ENCODE measurements at regions not wholly inside any gene's neighbourhood (a gene's known extent, or its start where the extent isn't known, plus 50 kb on each side); places are given as distances from the start of the nearest gene placed in this dataset.

DNA sequence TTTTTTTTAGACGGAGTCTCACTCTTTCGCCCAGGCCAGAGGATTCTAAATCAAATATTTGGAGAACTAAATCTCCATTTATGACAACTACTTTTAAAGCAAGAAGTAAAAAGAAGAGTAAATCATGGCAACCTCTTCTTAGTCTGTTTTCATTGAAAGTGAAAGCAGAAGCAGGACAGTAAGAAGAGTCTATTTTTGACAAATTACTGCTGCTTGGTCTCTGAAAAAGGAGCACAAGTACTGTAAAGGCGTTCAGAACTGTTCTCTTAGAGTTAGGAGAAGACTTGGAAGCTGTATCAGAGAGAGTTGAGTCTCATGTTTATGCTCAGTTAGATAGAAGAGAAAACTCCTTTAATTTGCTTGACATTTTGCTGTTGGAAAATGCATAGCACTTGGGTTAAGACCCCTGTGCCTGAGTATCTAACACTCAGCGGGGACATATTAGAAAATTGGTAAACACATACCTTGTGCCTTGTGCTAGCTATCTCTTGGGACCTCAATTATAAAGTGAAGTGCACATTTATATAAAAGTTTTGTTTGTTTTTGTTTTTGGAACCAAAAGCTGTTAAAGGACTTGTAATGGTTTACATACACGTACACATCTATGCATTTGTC lies 433.0 kb downstream of the ANKRD7 start:
- TF ChIP-seq POLR2A (IDR thresholded peaks at IDR 0.05) (no peak), EP300 (IDR thresholded peaks at IDR 0.05) (no peak)
- 66 to 68% methylated on average over 5 of the region's 5 CpGs for WGBS, 2 donors

GRCh38 chr7:118662266-118662665 lies 437.8 kb downstream of the ANKRD7 start:
- WGBS, 2 donors: 70 to 78% methylated on average over 2 of the region's 2 CpGs
- DNase-seq (ENCODE audit: low spot score in 2 of 2): no peak
- Histone ChIP-seq H3K9me3 (no peaks in the 10 kb centered on the region), H3K4me3 (no peak overlapping the region), H3K36me3 (no peaks in the 10 kb centered on the region), H3K27me3 (no peaks in the 10 kb centered on the region), H3K4me1 (no peaks in the 10 kb centered on the region), H3K27ac (no peak overlapping the region)
- TF ChIP-seq, protein P1, sequence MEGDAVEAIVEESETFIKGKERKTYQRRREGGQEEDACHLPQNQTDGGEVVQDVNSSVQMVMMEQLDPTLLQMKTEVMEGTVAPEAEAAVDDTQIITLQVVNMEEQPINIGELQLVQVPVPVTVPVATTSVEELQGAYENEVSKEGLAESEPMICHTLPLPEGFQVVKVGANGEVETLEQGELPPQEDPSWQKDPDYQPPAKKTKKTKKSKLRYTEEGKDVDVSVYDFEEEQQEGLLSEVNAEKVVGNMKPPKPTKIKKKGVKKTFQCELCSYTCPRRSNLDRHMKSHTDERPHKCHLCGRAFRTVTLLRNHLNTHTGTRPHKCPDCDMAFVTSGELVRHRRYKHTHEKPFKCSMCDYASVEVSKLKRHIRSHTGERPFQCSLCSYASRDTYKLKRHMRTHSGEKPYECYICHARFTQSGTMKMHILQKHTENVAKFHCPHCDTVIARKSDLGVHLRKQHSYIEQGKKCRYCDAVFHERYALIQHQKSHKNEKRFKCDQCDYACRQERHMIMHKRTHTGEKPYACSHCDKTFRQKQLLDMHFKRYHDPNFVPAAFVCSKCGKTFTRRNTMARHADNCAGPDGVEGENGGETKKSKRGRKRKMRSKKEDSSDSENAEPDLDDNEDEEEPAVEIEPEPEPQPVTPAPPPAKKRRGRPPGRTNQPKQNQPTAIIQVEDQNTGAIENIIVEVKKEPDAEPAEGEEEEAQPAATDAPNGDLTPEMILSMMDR (IDR thresholded peaks at IDR 0.05): no peak
- TF ChIP-seq POLR2A (IDR thresholded peaks at IDR 0.05): no peak
- TF ChIP-seq EP300 (IDR thresholded peaks at IDR 0.05): no peak

More for the DNA sequence above, 433.0 kb downstream of the ANKRD7 start:
- Histone ChIP-seq H3K36me3 (no peaks in the 10 kb centered on the region), H3K9me3 (no peaks in the 10 kb centered on the region), H3K4me1 (no peaks in the 10 kb centered on the region), H3K4me3 (no peak overlapping the region), H3K27me3 (no peaks in the 10 kb centered on the region), H3K27ac (no peak overlapping the region)
- DNase-seq (ENCODE audit: low spot score in 2 of 2): no peak

- H3K4me1 ChIP-seq: no peaks in the 10 kb centered on the region
Observed at GRCh38 chr7:118664498-118664897, 440.0 kb downstream of the ANKRD7 start.

GRCh38 chr7:118671149-118671548 lies 446.6 kb downstream of the ANKRD7 start:
- Histone ChIP-seq H3K36me3 (no peaks in the 10 kb centered on the region), H3K27ac (no peak overlapping the region), H3K9me3 (no peaks in the 10 kb centered on the region), H3K27me3 (no peaks in the 10 kb centered on the region), H3K4me1 (no peaks in the 10 kb centered on the region), H3K4me3 (no peak overlapping the region)
- TF ChIP-seq, protein P1 (IDR thresholded peaks at IDR 0.05): no peak
- TF ChIP-seq EP300 (IDR thresholded peaks at IDR 0.05): no peak
- TF ChIP-seq POLR2A (IDR thresholded peaks at IDR 0.05): no peak
- DNase-seq (ENCODE audit: low spot score in 2 of 2): no peak
- WGBS, 2 donors: 79 to 85% methylated on average over 4 of the region's 4 CpGs

More at GRCh38 chr7:118664498-118664897, 440.0 kb downstream of the ANKRD7 start:
- H3K4me3 ChIP-seq: no peak overlapping the region
- TF ChIP-seq, protein P1 (IDR thresholded peaks at IDR 0.05): no peak
- TF ChIP-seq POLR2A (IDR thresholded peaks at IDR 0.05): no peak
- TF ChIP-seq EP300 (IDR thresholded peaks at IDR 0.05): no peak
- no peak overlapping the region for H3K27ac ChIP-seq
- WGBS, 2 donors: 69 to 74% methylated on average over 1 of the region's 1 CpG
- no peak for DNase-seq (ENCODE audit: low spot score in 2 of 2)
- H3K36me3 ChIP-seq: no peaks in the 10 kb centered on the region
- no peaks in the 10 kb centered on the region for H3K9me3 ChIP-seq
- no peaks in the 10 kb centered on the region for H3K27me3 ChIP-seq

GRCh38 chr7:118684796-118685195 lies 460.3 kb downstream of the ANKRD7 start:
- Histone ChIP-seq H3K4me3 (no peak overlapping the region), H3K36me3 (no peaks in the 10 kb centered on the region), H3K27ac (no peak overlapping the region), H3K9me3 (no peaks in the 10 kb centered on the region), H3K27me3 (no peaks in the 10 kb centered on the region), H3K4me1 (no peaks in the 10 kb centered on the region)
- TF ChIP-seq, protein P1 (IDR thresholded peaks at IDR 0.05): no peak
- no peak for TF ChIP-seq POLR2A (IDR thresholded peaks at IDR 0.05)
- TF ChIP-seq EP300 (IDR thresholded peaks at IDR 0.05): no peak
- DNase-seq (ENCODE audit: low spot score in 2 of 2): no peak

- no peaks in the 10 kb centered on the region for H3K27me3 ChIP-seq
- H3K4me1 ChIP-seq: no peaks in the 10 kb centered on the region
- H3K4me3 ChIP-seq: no peak overlapping the region
- 95 to 97% methylated on average over 18 of the region's 18 CpGs for WGBS, 2 donors
- H3K9me3 ChIP-seq: no peaks in the 10 kb centered on the region
- TF ChIP-seq POLR2A (IDR thresholded peaks at IDR 0.05) (no peak), EP300 (IDR thresholded peaks at IDR 0.05) (no peak)
- TF ChIP-seq, protein P1 (IDR thresholded peaks at IDR 0.05): no peak
- no peaks in the 10 kb centered on the region for H3K36me3 ChIP-seq
- H3K27ac ChIP-seq: no peak overlapping the region
- no peak for DNase-seq (ENCODE audit: low spot score in 2 of 2)
Observed at GRCh38 chr7:118689403-118689802, 464.9 kb downstream of the ANKRD7 start.

All from tibial nerve (tissue), 4 donors.